ENCODE measurements at regions not wholly inside any gene's neighbourhood (a gene's known extent, or its start where the extent isn't known, plus 50 kb on each side); places are given as distances from the start of the nearest gene placed in this dataset.

DNA sequence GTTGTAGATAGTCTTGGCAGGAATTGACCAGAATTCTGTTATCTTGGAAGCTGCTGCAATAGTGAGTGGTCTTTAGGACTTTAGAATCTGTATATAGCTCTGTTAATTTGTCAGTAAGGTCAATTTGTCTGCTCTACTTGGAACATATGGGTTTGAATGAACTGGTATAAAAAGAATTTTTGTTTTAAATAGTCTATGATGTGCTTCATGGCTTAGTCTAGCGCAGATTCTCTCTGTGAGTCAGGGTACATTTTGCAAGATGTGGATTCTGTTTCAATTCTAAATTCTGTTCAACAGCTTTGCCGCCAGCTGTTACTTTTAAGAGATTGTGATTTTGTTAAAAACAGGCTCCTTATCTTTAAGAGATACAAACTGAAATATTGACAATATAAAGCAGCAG, 135.9 kb upstream of the AGBL1 start:
- Histone ChIP-seq H4K20me1 (ENCODE audit: insufficient read depth, low read length) (no peaks in the 10 kb centered on the region), H3K36me3 (ENCODE audit: insufficient read depth, low read length) (no peaks in the 10 kb centered on the region), H3K27ac (ENCODE audit: low read depth, low read length) (no peak overlapping the region), H3K4me3 (ENCODE audit: insufficient read depth, low read depth, low read length) (no peak overlapping the region), H3K9me3 (ENCODE audit: insufficient read depth, low read depth, low read length) (no peaks in the 10 kb centered on the region), H3K4me2 (ENCODE audit: low read length) (no peak overlapping the region), H3K79me2 (ENCODE audit: insufficient read depth, low read length) (no peaks in the 10 kb centered on the region), H3K4me1 (ENCODE audit: insufficient read depth, low read length) (no peaks in the 10 kb centered on the region), H3K27me3 (ENCODE audit: insufficient read depth, low read length) (no peaks in the 10 kb centered on the region), H2AFZ (ENCODE audit: low read depth, low read length) (no peak overlapping the region), H3K9ac (ENCODE audit: low read length) (no peak overlapping the region)
- peaks cover 6% of the 10 kb centered on the region for H3K36me3 Mint-ChIP-seq (ENCODE audit: low read depth, unreplicated experiment)
- H3K4me3 Mint-ChIP-seq (ENCODE audit: unreplicated experiment), result no peak overlapping the region
- no peaks in the 10 kb centered on the region for H3K9me3 Mint-ChIP-seq (ENCODE audit: unreplicated experiment)
- FAIRE-seq (no peak), DNase-seq (ENCODE audit: low read depth) (no peak)
- H3K27ac Mint-ChIP-seq (ENCODE audit: unreplicated experiment), result no peak overlapping the region
- H3K4me1 Mint-ChIP-seq (ENCODE audit: low read depth, unreplicated experiment), result peaks cover 11% of the 10 kb centered on the region
- no peak for TF ChIP-seq EZH2 (IDR thresholded peaks at IDR 0.05; ENCODE audit: insufficient read depth, low read length)
- TF ChIP-seq, protein P1, sequence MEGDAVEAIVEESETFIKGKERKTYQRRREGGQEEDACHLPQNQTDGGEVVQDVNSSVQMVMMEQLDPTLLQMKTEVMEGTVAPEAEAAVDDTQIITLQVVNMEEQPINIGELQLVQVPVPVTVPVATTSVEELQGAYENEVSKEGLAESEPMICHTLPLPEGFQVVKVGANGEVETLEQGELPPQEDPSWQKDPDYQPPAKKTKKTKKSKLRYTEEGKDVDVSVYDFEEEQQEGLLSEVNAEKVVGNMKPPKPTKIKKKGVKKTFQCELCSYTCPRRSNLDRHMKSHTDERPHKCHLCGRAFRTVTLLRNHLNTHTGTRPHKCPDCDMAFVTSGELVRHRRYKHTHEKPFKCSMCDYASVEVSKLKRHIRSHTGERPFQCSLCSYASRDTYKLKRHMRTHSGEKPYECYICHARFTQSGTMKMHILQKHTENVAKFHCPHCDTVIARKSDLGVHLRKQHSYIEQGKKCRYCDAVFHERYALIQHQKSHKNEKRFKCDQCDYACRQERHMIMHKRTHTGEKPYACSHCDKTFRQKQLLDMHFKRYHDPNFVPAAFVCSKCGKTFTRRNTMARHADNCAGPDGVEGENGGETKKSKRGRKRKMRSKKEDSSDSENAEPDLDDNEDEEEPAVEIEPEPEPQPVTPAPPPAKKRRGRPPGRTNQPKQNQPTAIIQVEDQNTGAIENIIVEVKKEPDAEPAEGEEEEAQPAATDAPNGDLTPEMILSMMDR (IDR thresholded peaks at IDR 0.05; ENCODE audit: insufficient read depth, low read depth, low read length), result no peak
- peaks cover 8% of the 10 kb centered on the region for H3K27me3 Mint-ChIP-seq (ENCODE audit: low read depth, unreplicated experiment)

DNA sequence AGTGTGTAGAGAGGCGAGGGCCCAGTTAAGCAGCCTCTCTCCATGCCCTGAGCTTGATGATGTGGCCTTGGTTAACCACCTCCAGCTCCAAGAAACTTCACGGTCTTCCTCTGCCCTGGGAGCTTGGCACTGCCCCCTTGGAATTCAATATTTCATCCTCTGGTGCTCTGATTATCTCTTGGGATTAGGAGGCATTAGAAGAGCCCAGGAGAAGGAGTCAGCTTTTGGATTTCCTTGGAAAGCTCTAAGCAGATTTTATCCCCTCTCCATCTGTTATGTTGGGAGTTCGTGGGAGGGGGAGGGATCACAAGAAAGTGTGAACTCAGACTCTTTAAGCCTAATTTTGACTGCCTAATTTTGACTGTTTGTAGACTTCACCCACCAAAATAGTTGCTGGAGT, 132.7 kb upstream of the AGBL1 start:
- FAIRE-seq (no peak), DNase-seq (ENCODE audit: low read depth) (no peak)
- Histone ChIP-seq H3K27me3 (ENCODE audit: insufficient read depth, low read length) (peaks cover 3% of the 10 kb centered on the region), H3K4me2 (ENCODE audit: low read length) (no peak overlapping the region), H3K4me3 (ENCODE audit: insufficient read depth, low read depth, low read length) (no peak overlapping the region), H3K9ac (ENCODE audit: low read length) (no peak overlapping the region), H3K4me1 (ENCODE audit: insufficient read depth, low read length) (no peaks in the 10 kb centered on the region), H3K36me3 (ENCODE audit: insufficient read depth, low read length) (no peaks in the 10 kb centered on the region), H2AFZ (ENCODE audit: low read depth, low read length) (no peak overlapping the region), H4K20me1 (ENCODE audit: insufficient read depth, low read length) (no peaks in the 10 kb centered on the region), H3K9me3 (ENCODE audit: insufficient read depth, low read depth, low read length) (no peaks in the 10 kb centered on the region), H3K79me2 (ENCODE audit: insufficient read depth, low read length) (no peaks in the 10 kb centered on the region), H3K27ac (ENCODE audit: low read depth, low read length) (no peak overlapping the region)
- H3K4me1 Mint-ChIP-seq (ENCODE audit: low read depth, unreplicated experiment), result no peaks in the 10 kb centered on the region
- peaks cover 11% of the 10 kb centered on the region for H3K27me3 Mint-ChIP-seq (ENCODE audit: low read depth, unreplicated experiment)
- no peak overlapping the region for H3K4me3 Mint-ChIP-seq (ENCODE audit: unreplicated experiment)
- no peak overlapping the region for H3K27ac Mint-ChIP-seq (ENCODE audit: unreplicated experiment)
- H3K36me3 Mint-ChIP-seq (ENCODE audit: low read depth, unreplicated experiment), result peaks cover 6% of the 10 kb centered on the region
- no peaks in the 10 kb centered on the region for H3K9me3 Mint-ChIP-seq (ENCODE audit: unreplicated experiment)
- TF ChIP-seq EZH2 (IDR thresholded peaks at IDR 0.05; ENCODE audit: insufficient read depth, low read length), result no peak
- TF ChIP-seq, protein P1 (IDR thresholded peaks at IDR 0.05; ENCODE audit: insufficient read depth, low read depth, low read length), result no peak

DNA sequence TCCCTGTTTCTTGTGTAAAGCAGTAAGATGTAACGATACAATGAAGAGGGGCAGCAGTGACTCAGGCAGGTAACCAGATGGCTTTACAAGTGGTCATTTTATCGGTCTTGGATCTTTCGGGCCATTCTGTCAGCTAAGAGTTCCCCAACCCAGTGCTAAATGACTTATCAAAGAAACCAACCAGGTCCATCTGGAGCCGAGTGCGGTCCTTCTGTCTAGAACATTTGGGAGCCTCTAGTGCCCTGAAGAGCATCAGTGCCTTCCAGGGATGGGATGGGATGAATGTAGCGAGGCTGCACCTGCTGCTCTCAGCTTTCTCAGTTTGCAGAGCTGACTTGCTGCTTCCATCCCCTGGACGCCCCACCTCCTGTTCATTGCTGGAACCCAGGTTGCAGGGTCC, 131.7 kb upstream of the AGBL1 start:
- H3K4me1 ChIP-seq (ENCODE audit: insufficient read depth, low read length), result no peaks in the 10 kb centered on the region
- TF ChIP-seq, protein P1 (IDR thresholded peaks at IDR 0.05; ENCODE audit: insufficient read depth, low read depth, low read length), result no peak
- no peak for TF ChIP-seq EZH2 (IDR thresholded peaks at IDR 0.05; ENCODE audit: insufficient read depth, low read length)
- FAIRE-seq, result no peak
- no peak for DNase-seq (ENCODE audit: low read depth)
- H3K9me3 Mint-ChIP-seq (ENCODE audit: unreplicated experiment), result no peaks in the 10 kb centered on the region
- H3K27ac Mint-ChIP-seq (ENCODE audit: unreplicated experiment), result no peak overlapping the region
- no peaks in the 10 kb centered on the region for H3K9me3 ChIP-seq (ENCODE audit: insufficient read depth, low read depth, low read length)
- no peaks in the 10 kb centered on the region for H3K79me2 ChIP-seq (ENCODE audit: insufficient read depth, low read length)
- peaks cover 3% of the 10 kb centered on the region for H3K36me3 Mint-ChIP-seq (ENCODE audit: low read depth, unreplicated experiment)
- no peak overlapping the region for H3K9ac ChIP-seq (ENCODE audit: low read length)
- H3K27ac ChIP-seq (ENCODE audit: low read depth, low read length), result no peak overlapping the region
- no peak overlapping the region for H3K4me3 Mint-ChIP-seq (ENCODE audit: unreplicated experiment)
- peaks cover 3% of the 10 kb centered on the region for H3K27me3 ChIP-seq (ENCODE audit: insufficient read depth, low read length)
- H3K4me2 ChIP-seq (ENCODE audit: low read length), result no peak overlapping the region
- no peak overlapping the region for H3K4me3 ChIP-seq (ENCODE audit: insufficient read depth, low read depth, low read length)
- peaks cover 13% of the 10 kb centered on the region for H3K27me3 Mint-ChIP-seq (ENCODE audit: low read depth, unreplicated experiment)
- H3K36me3 ChIP-seq (ENCODE audit: insufficient read depth, low read length), result no peaks in the 10 kb centered on the region
- H4K20me1 ChIP-seq (ENCODE audit: insufficient read depth, low read length), result no peaks in the 10 kb centered on the region
- H3K4me1 Mint-ChIP-seq (ENCODE audit: low read depth, unreplicated experiment), result no peaks in the 10 kb centered on the region
- no peak overlapping the region for H2AFZ ChIP-seq (ENCODE audit: low read depth, low read length)

All from astrocyte (in vitro differentiated cells and primary cell).